GM18907 (cell line): ENCODE measurements at regions not wholly inside any gene's neighbourhood (a gene's known extent, or its start where the extent isn't known, plus 50 kb on each side); places are given as distances from the start of the nearest gene placed in this dataset.

Source experiments
- ATAC-seq: cut with Tn5 transposase; IDR thresholded peaks from one replicate; pipeline ENCODE4 v1.9.1; 2021; ENCODE audit warnings: mild to moderate bottlenecking, moderate library complexity; ENCODE audit not compliant: unreplicated experiment

- no peak for ATAC-seq
These were observed 447.7 kb downstream of the EFNA5 start for GRCh38 chr5:107223066-107223465.

GRCh38 chr5:107219993-107220392, 450.7 kb downstream of the EFNA5 start:
- no peak for ATAC-seq

- no peak for ATAC-seq
These were observed 452.1 kb downstream of the EFNA5 start for GRCh38 chr5:107218457-107219193.

- ATAC-seq = no peak
These were observed 453.0 kb downstream of the EFNA5 start for GRCh38 chr5:107217721-107218130.

GRCh38 chr5:107216587-107216986, 454.1 kb downstream of the EFNA5 start:
- ATAC-seq = no peak

- ATAC-seq = no peak
These were observed 455.1 kb downstream of the EFNA5 start for GRCh38 chr5:107215611-107216010.

- ATAC-seq = no peak
These were observed 457.7 kb downstream of the EFNA5 start for GRCh38 chr5:107213025-107213424.

GRCh38 chr5:107211630-107212029, 459.1 kb downstream of the EFNA5 start:
- no peak for ATAC-seq

GRCh38 chr5:107208867-107209266, 461.9 kb downstream of the EFNA5 start:
- no peak for ATAC-seq

GRCh38 chr5:107204413-107204812, 466.3 kb downstream of the EFNA5 start:
- no peak for ATAC-seq

- ATAC-seq = no peak
These were observed 467.5 kb downstream of the EFNA5 start for GRCh38 chr5:107203243-107203642.

GRCh38 chr5:107199756-107200155, 471.0 kb downstream of the EFNA5 start:
- ATAC-seq = no peak

- ATAC-seq = no peak
These were observed 474.2 kb downstream of the EFNA5 start for GRCh38 chr5:107196500-107197059.

GRCh38 chr5:107195890-107196395, 474.8 kb downstream of the EFNA5 start:
- no peak for ATAC-seq

GRCh38 chr5:107184871-107185270, 485.9 kb downstream of the EFNA5 start:
- ATAC-seq = no peak

GRCh38 chr5:107184066-107184465, 486.7 kb downstream of the EFNA5 start:
- ATAC-seq = no peak

- ATAC-seq = no peak
These were observed 500.1 kb downstream of the EFNA5 start for GRCh38 chr5:107170620-107171019.

- no peak for ATAC-seq
These were observed 500.9 kb downstream of the EFNA5 start for GRCh38 chr5:107169867-107170266.

GRCh38 chr5:107168848-107169752, 501.6 kb downstream of the EFNA5 start:
- ATAC-seq = no peak

GRCh38 chr5:107168086-107168485, 502.7 kb downstream of the EFNA5 start:
- ATAC-seq = no peak

- no peak for ATAC-seq
These were observed 505.4 kb downstream of the EFNA5 start for GRCh38 chr5:107165296-107165695.
